Hippocampal formation (tissue), 2 donors: ENCODE measurements at regions not wholly inside any gene's neighbourhood (a gene's known extent, or its start where the extent isn't known, plus 50 kb on each side); places are given as distances from the start of the nearest gene placed in this dataset.
"Not testable (repeated sequence)": the region's sequence is repeated elsewhere in the genome, so short reads cannot be mapped to it uniquely, and the experiment has no call there.

Experiments used
- DNase-seq, 2 donors: peaks; one replicate each; lab custom pipeline; 2025; lab: John Stamatoyannopoulos, UW

- DNase-seq, result no peak
These were observed 272.0 kb upstream of the RGMA start for GRCh38 chr15:93360976-93361375.

DNA sequence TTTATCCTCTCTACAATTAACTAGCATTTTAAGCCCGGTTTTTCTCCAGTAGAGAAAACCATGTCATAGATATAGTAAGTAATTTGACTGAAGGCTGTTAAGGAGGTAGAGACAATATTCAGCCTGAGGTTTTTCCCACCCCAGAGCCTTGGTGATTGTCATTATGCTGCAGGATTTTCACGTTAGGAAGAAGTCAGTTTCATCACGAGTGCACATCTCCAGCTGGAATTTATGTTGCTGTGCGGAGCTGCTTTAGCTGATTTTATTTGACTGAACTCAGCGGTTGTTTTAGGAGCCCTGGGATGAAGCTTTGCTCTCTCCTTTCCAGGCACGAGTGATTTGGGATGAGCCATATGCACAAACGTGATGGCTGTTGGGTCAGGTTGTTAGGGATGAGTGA is 271.3 kb upstream of the RGMA start:
- DNase-seq, result no peak

- no peak for DNase-seq
These were observed 270.6 kb upstream of the RGMA start for GRCh38 chr15:93359425-93360131.

DNA sequence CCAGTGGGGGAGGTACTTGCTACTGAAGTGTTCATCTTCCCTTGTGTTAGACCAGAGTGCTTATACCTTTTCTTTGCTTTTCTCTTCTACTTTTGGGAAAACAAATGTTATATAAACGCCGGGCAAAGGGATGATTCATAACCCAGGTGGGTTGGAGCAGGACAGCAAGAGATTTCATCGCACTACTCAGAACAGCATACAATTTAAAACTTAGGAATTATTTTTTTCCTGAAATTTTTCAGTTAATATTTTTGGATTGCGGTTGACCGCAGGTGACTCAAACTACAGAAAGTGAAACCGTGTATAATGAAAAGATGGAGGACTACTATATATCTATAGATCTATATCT is 270.0 kb upstream of the RGMA start:
- no peak for DNase-seq

DNA sequence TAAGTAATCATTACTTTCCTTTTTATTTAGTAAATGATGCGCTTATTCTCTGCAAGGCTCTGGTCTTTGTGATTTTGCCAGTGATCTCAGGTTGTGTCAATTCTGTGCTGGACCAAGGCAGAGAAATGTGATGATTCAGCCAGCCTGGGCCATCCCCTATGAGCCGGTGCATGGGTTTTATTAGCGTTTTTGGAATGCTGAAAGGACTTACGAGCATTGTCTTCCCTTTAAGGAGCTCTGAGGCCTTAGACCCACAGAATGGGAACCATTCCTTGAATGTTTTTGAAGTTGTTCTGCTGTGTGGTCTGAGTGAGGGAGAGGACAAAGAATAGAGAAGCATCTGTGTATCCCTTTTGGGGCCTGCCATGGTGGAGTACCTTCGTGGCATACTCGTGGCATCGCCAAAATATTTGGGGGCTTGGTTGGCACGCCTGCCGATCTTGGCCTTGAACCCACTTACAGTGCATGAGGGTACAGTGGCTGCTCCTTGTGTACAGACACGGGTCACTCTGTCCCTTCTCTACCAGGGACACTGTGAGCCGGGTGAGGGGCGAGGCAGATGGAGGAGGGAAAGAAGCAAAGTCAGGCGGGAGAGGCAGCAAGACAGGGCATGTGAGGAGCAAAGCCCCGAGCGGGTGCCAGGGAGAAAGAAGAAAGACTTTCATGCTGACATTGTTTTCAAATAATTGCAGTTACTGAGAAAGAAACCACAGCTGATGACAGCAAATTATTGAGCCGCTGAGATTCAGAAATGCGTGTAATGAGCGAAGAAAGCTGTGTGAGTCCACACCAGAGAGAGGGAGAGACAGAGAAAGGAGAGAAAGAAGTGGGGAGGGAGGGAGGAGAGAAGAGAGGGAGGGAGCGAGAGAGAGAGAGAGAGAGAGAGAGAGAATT is 269.4 kb upstream of the RGMA start:
- no peak for DNase-seq

DNA sequence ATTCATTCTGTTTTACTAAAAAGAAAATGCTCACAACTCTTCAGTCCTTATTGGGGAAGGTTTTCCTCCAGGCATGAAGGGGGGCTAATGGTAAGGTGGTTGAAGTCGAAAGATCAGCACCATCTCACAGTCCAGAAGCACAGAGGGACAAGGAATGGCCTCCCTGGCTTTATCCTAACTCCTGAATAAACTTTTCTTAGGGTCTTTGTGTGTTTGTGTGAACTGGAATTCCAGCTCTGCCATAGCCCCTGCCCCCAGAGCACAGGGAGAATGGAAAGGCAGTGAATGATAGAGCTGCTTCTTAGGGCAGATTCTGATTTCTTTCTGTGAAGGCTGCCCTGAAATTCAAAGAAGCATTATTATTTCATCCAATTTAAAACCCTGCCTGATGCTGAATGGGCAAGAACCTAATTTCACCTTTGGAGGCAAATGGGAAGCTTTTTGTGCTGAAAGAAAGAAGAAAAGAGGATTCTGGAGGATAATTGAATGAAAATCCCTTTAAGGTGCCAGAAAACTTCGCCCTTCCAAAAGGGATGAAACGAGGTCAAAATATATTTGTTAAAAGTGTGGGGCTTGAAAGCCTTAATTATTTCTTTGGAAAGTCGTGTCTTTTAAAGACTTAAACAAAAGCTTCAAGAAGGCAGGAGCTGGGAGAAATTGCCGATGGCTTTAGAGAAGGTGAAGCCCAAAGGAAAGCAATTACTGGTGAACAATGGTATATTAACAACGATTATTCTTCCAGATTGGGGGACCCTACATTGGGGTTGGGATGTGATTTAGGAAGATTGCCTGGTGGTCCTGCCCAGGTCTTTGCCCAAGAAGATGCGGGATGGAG is 259.9 kb upstream of the RGMA start:
- no peak for DNase-seq

DNA sequence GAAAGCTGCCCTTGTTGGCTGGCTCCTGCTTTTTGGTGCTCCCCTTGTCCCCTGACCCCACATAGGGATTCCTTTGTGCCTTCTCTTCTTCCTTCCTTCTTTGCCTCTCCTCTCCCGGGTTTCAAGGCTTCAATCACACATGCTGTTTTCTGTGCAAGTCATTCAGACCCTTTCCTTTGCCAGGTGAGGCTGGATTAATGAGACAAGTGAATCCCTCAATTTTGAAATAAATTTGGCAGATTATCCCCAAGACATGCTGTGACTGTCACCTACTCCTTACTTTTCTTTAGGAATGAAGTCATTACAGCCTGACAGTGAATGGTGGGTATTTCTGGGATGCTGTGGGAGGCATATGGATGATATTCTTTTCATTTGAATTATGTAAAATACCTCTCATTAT is 259.0 kb upstream of the RGMA start:
- DNase-seq, result no peak

DNA sequence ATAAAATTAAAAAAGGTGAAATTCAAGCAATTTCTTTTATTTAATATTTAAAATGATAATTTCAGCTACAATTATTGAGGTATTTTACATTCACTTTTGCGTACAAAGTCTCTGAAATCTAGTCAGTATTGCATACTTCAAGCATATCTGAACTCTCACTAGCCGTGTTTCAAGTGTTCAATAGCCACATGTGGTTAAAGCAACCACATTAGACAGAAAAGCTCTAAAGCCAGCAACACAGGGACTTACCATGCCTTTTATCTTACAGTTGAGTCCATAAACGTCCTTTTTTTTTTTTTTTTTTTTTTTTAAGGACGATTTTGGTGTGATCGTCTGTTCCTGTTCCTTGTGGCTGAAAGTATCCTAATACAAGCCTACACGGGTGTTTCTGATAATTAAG is 257.0 kb upstream of the RGMA start:
- DNase-seq, result no peak

- not testable (repeated sequence) for DNase-seq
These were observed 254.4 kb upstream of the RGMA start for GRCh38 chr15:93343402-93343801.

GRCh38 chr15:93341164-93341563 is 252.2 kb upstream of the RGMA start:
- no peak for DNase-seq

DNA sequence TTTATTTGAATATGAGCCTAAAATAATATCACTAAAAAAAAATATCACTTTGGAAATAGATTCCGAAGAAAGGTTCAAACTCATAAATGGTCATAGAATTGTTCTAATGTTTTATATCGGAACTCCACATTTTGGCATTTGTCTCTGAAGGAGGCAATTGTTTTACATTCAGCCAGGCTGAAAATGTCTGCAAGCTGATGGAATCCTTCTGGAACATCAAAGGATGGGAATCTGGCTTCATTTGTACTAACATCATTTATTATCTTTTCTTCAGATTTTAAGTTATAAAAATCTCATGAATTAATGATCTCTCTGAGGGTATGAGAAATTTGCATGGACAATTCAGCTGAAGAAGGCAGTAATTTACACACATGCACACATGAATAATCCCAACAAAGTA is 251.4 kb upstream of the RGMA start:
- no peak for DNase-seq

- DNase-seq, result no peak
These were observed 244.8 kb upstream of the RGMA start for GRCh38 chr15:93333796-93334195.

- not testable (repeated sequence) for DNase-seq
These were observed 244.1 kb upstream of the RGMA start for GRCh38 chr15:93333126-93333525.

DNA sequence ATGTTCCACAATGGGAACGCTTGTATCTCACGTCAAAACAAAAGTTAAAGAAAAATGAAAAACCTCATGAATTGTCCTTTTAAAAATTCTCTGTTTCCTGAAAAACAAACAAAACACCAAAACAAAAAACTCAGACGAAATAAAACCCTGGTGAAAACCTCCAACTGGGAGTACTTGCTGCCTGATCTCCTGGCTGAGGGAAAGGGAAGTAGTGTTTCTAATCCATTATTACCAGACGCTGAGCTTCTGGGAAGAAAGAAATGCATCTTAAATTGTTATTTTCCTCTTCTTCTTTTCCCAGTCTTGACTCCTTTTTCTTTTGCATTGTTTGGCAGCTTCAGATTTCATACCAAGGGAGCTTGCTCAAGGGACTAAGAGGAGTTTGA is 243.2 kb upstream of the RGMA start:
- no peak for DNase-seq

DNA sequence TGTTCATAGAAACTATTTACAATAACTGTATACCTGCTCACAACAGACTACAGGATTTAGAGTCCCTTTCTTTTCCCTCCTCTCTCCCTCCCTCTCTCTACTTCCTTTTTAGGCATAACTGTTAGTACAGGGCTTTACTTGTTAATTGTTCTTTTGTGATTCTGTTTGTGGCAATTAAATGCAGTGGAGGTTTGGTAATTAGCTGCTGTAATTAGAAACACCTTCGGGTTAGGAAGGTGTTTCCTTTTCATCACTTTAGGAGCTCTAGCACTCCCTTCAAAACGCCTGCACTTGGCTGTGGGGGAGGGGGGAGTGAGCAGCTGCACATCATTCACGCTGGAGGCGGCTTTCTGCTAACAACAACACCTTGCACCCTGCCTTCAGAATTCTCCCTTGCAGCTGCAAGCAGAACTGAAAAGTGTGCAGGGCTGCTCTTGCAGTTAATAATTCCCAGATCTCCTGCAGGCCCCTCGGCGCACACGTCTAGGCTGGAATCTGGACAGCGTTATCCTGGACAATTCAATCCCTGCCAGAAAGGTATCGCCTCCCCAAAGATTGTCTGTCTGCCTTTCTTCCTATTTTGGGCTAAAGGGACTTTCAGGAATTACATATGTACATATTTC is 242.6 kb upstream of the RGMA start:
- DNase-seq, result no peak

DNA sequence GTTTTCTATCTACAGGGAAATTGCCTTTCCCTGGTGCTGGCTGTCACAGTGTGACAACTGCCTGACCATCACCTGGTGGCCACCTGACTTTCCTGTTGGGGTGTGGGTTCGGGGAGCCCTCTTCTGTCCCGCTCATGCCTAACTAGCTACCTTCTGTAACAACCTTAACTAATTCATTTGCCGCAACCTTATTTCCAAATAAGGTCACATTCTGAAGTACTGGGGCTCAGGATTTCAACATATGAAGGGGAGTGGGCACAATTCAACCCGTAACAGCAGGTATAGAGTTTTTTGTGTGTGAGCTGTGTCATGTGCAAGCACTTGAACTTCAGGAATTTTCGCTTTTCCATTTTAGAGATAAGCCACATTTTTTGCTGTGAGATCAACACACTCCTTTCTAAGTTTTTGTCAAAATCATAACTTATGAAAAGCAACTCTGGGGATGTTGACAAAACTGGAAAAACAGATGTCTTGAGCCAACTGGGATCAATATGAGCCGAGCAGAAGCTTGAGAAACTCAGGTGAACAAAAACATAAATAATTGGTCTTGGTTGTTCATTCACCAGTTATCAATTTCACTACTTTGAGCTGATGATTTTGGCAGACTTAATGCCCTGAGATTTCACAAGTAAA is 242.0 kb upstream of the RGMA start:
- no peak for DNase-seq

GRCh38 chr15:93327364-93327763 is 238.4 kb upstream of the RGMA start:
- DNase-seq, result no peak

GRCh38 chr15:93324186-93324975 is 235.4 kb upstream of the RGMA start:
- DNase-seq, result no peak

GRCh38 chr15:93321881-93322282 is 232.9 kb upstream of the RGMA start:
- no peak for DNase-seq

GRCh38 chr15:93319121-93319814 is 230.3 kb upstream of the RGMA start:
- no peak for DNase-seq
